NAMALWA (cell line): ENCODE measurements at regions not wholly inside any gene's neighbourhood (a gene's known extent, or its start where the extent isn't known, plus 50 kb on each side); places are given as distances from the start of the nearest gene placed in this dataset.

Source experiments
- DNase-seq: peaks from one replicate; pipeline ENCODE4 v3.0.0-alpha.2; 2015; ENCODE audit warnings: low spot score

- no peak for DNase-seq
These were observed 212.1 kb upstream of the SOX4 start for GRCh38 chr6:21381331-21381963.

- no peak for DNase-seq
These were observed 210.6 kb upstream of the SOX4 start for GRCh38 chr6:21382821-21383449.

- DNase-seq: no peak
These were observed 210.0 kb upstream of the SOX4 start for GRCh38 chr6:21383450-21384085.

- no peak for DNase-seq
These were observed 209.3 kb upstream of the SOX4 start for GRCh38 chr6:21384216-21384615.

- DNase-seq: no peak
These were observed 206.8 kb upstream of the SOX4 start for GRCh38 chr6:21386744-21387143.

- no peak for DNase-seq
These were observed 202.9 kb upstream of the SOX4 start for GRCh38 chr6:21390532-21391213.

GRCh38 chr6:21392177-21392576, 201.4 kb upstream of the SOX4 start:
- no peak for DNase-seq

GRCh38 chr6:21393441-21394165, 199.9 kb upstream of the SOX4 start:
- DNase-seq: no peak

GRCh38 chr6:21395121-21395520, 198.4 kb upstream of the SOX4 start:
- DNase-seq: no peak

- DNase-seq: no peak
These were observed 197.2 kb upstream of the SOX4 start for GRCh38 chr6:21396313-21396712.

GRCh38 chr6:21398741-21399325, 194.7 kb upstream of the SOX4 start:
- no peak for DNase-seq

- DNase-seq: no peak
These were observed 191.2 kb upstream of the SOX4 start for GRCh38 chr6:21402368-21402767.

GRCh38 chr6:21404577-21404976, 189.0 kb upstream of the SOX4 start:
- DNase-seq: no peak

- DNase-seq: no peak
These were observed 187.2 kb upstream of the SOX4 start for GRCh38 chr6:21406316-21406715.

GRCh38 chr6:21409231-21409630, 184.3 kb upstream of the SOX4 start:
- no peak for DNase-seq

- no peak for DNase-seq
These were observed 180.1 kb upstream of the SOX4 start for GRCh38 chr6:21413428-21413827.

GRCh38 chr6:21414065-21414464, 179.5 kb upstream of the SOX4 start:
- DNase-seq: no peak

GRCh38 chr6:21420146-21420878, 173.2 kb upstream of the SOX4 start:
- DNase-seq: no peak

- no peak for DNase-seq
These were observed 172.6 kb upstream of the SOX4 start for GRCh38 chr6:21420926-21421325.

- no peak for DNase-seq
These were observed 170.3 kb upstream of the SOX4 start for GRCh38 chr6:21423106-21423854.
